HG03442 (cell line): ENCODE measurements at regions not wholly inside any gene's neighbourhood (a gene's known extent, or its start where the extent isn't known, plus 50 kb on each side); places are given as distances from the start of the nearest gene placed in this dataset.
A peak's percentile ranks its signal among the peaks of the same experiment; 100 is the strongest.
"Not testable (repeated sequence)": the region's sequence is repeated elsewhere in the genome, so short reads cannot be mapped to it uniquely, and the experiment has no call there.

Source experiments
- ATAC-seq: cut with Tn5 transposase; IDR thresholded peaks from one replicate; pipeline ENCODE4 v1.9.1; 2021; ENCODE audit warnings: mild to moderate bottlenecking, moderate library complexity; ENCODE audit not compliant: unreplicated experiment

DNA sequence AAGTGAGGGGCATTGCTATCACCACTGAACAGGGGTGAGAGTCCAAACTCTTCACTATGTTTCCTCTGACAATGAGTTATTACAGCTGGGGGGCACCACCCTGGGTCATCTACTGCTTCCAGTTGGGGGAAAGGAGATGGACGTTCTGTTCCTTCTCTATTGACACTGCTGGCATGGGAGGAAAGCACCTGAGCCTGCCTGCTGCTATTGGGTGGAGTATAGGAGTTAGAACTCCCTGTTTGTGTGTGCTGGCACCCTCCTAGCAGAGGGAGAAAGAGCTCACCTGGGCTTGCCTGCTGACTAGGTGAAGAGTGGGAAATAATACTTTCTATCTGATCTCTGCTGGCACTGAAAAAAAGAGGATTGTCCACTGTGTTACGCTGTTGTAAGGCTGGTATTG, 163.8 kb downstream of the MSN start:
- no peak for ATAC-seq

GRCh38 chrX:65828599-65828998, 161.1 kb downstream of the MSN start:
- ATAC-seq, result no peak

- ATAC-seq, result not testable (repeated sequence)
These were observed 157.8 kb downstream of the MSN start for GRCh38 chrX:65825226-65825625.

DNA sequence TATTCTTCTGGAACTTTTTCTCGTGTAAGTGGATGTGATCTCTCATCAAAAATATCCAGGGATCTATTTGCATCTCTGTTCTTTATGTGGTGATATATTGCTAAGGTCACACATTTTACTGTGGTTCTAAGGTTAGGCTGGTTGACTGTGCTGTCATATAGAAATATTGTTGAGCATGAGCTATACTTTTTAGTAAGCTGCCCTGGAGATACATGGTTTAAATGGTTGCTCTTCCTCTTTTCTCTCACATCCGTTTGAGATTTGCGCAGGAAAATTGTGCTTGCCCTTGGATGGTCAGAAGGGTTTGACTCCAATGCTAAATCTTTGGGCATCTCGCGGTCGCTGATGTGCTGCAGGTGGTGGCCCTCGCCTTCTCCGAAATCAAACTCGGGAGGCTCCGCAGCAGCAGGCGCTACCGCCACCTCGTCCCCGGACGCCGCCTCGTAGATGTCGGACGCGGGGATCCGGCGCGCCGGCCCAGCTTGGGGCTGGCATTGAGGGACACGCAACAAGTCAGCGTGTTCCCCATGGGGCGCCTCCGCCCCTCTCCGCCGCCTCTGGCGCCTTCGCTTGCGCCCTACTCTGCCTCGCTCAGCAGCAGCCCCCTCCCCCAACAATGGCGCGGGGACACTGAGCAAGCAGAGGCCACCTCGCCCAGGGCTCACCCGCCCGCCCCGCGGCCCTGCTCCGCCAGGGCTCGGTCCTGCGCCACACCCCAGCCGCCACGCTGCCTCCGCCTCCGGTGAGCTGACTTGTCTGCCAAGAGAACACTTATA, 154.5 kb downstream of the MSN start:
- peak; percentile 69 for ATAC-seq

- ATAC-seq, result not testable (repeated sequence)
These were observed 152.5 kb downstream of the MSN start for GRCh38 chrX:65819983-65820382.

DNA sequence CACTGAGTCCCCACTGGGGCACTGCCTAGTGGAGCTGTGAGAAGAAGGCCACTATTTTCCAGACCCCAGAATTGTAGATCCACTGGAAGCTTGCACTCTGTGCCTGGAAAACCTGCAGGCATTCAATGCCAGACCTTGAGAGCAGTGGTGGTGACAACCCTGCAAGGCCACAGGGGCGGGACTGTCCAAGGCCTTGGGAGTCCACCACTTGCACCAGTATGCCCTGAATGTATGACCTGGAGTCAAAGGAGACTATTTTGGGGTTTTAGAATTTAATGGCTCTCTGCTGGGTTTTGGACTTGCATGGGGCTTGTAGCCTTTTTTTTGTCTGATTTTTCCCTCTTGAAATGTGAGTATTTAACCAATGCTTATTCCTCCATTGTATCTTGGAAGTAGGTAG, 145.8 kb downstream of the MSN start:
- no peak for ATAC-seq

GRCh38 chrX:65811558-65812228, 144.2 kb downstream of the MSN start:
- no peak for ATAC-seq
